A549 (cell line): ENCODE measurements at regions not wholly inside any gene's neighbourhood (a gene's known extent, or its start where the extent isn't known, plus 50 kb on each side); places are given as distances from the start of the nearest gene placed in this dataset.

Experiments used
- ATAC-seq, 2 experiments: fragments of 200-7000 bp in 1 of 2; fragments of >200 bp in 1 of 2; cut with Nextera tagmentation in 1 of 2; cut with Tn5 transposase in 1 of 2; 3 replicates each; pipeline versions ENCODE4 v1.8.0 to v1.9.1; 2018 to 2020; ENCODE audit warnings: mild to moderate bottlenecking in 1 of 2, moderate library complexity in 1 of 2
- CTCF ChIA-PET: fragments of 300-600 bp; sonication (Branson Sonifier 250); formaldehyde crosslinking; extraction: SDS; loops from one replicate; lab custom pipeline; 2021; ENCODE audit warnings: antibody characterized with exemption, inconsistent platforms; lab: Yijun Ruan, JAX
- POLR2A ChIA-PET: fragments of 350-600 bp; formaldehyde crosslinking; extraction: SDS; loops from one replicate; lab custom pipeline; 2021; ENCODE audit warnings: antibody characterized with exemption, inconsistent platforms; lab: Yijun Ruan, JAX
- DNase-seq, 2 experiments: peaks; one replicate each; pipeline versions ENCODE4 v3.0.0 to v3.0.0-alpha.2; 2011 to 2016; ENCODE audit warnings: low read depth in 1 of 2, low spot score in 1 of 2
- FAIRE-seq: peaks from 2 replicates; lab custom pipeline; 2011; peaks lifted over from hg19 to GRCh38; lab: Jason Lieb, UNC
- H3K27ac ChIP-seq, 2 experiments: fragments of >200 bp; sonication (Bioruptor Twin); formaldehyde crosslinking; 3 replicates each; pipeline ENCODE4 v1.5.1; 2016 to 2017
- H3K4me1 ChIP-seq: fragments of >200 bp; sonication (Bioruptor Twin); formaldehyde crosslinking; 3 replicates; pipeline ENCODE4 v1.6.1; 2016
- H3K4me2 ChIP-seq: fragments of >200 bp; sonication (Bioruptor Twin); formaldehyde crosslinking; 3 replicates; pipeline ENCODE4 v1.6.1; 2016
- H3K4me3 ChIP-seq: fragments of >200 bp; sonication (Bioruptor Twin); formaldehyde crosslinking; 3 replicates; pipeline ENCODE4 v1.5.1; 2016
- H3K9me3 ChIP-seq: fragments of >200 bp; sonication (Bioruptor Twin); formaldehyde crosslinking; 3 replicates; pipeline ENCODE4 v1.6.1; 2016
- BHLHE40 ChIP-seq: IDR thresholded peaks from 2 replicates; pipeline ENCODE4 v1.6.1; 2012; ENCODE audit warnings: low read depth, low read length, inconsistent platforms
- CBX8 ChIP-seq: fragments of 200-600 bp; sonication (generic); IDR thresholded peaks from 2 replicates; pipeline ENCODE4 v1.6.1; 2016
- CEBPB ChIP-seq, 2 experiments: fragments of >200 bp in 1 of 2; sonication (Bioruptor Twin) in 1 of 2; formaldehyde crosslinking in 1 of 2; IDR thresholded peaks; 2 replicates each; pipeline ENCODE4 v1.6.1; 2012 to 2016
- EHF ChIP-seq: fragments of 250-450 bp; sonication (Bioruptor Pico); IDR thresholded peaks from 2 replicates; pipeline ENCODE4 v1.5.0; 2020; ENCODE audit warnings: mild to moderate bottlenecking
- EHMT2 ChIP-seq: fragments of 200-600 bp; sonication (generic); IDR thresholded peaks from 2 replicates; pipeline ENCODE4 v1.6.1; 2016; ENCODE audit warnings: antibody characterized with exemption, low read depth, mild to moderate bottlenecking, moderate library complexity
- ESRRA ChIP-seq: fragments of 150-350 bp; IDR thresholded peaks from 2 replicates; pipeline ENCODE4 v1.6.1; 2014; ENCODE audit warnings: mild to moderate bottlenecking, low read length, borderline replicate concordance
- GATA3 ChIP-seq: IDR thresholded peaks from 2 replicates; pipeline ENCODE4 v1.6.1; 2012; ENCODE audit warnings: borderline replicate concordance
- HDAC2 ChIP-seq: fragments of 200-600 bp; sonication (generic); IDR thresholded peaks from 2 replicates; pipeline ENCODE4 v1.6.1; 2016
- HES2 ChIP-seq: fragments of >200 bp; sonication (Bioruptor Twin); formaldehyde crosslinking; IDR thresholded peaks from 2 replicates; pipeline ENCODE4 v1.6.1; 2016
- HEYL ChIP-seq: fragments of 250-450 bp; sonication (Bioruptor Pico); IDR thresholded peaks from 2 replicates; pipeline ENCODE4 v1.8.0; 2021; ENCODE audit warnings: mild to moderate bottlenecking, moderate library complexity
- HMGXB4 ChIP-seq: fragments of 250-450 bp; sonication (Bioruptor Pico); IDR thresholded peaks from 2 replicates; pipeline ENCODE4 v1.5.0; 2021; ENCODE audit warnings: mild to moderate bottlenecking, moderate library complexity, borderline replicate concordance
- HOXA7 ChIP-seq: fragments of 250-450 bp; sonication (Bioruptor Pico); IDR thresholded peaks from 2 replicates; pipeline ENCODE4 v1.5.0; 2020; ENCODE audit warnings: mild to moderate bottlenecking, moderate library complexity
- HOXB13 ChIP-seq: fragments of 250-450 bp; sonication (Bioruptor Pico); IDR thresholded peaks from 2 replicates; pipeline ENCODE4 v1.5.0; 2020; ENCODE audit warnings: low read depth, mild to moderate bottlenecking, moderate library complexity
- JUN ChIP-seq, 2 experiments: fragments of >200 bp; sonication (Bioruptor Twin); formaldehyde crosslinking; IDR thresholded peaks; 2 replicates in 1 of 2; 3 replicates in 1 of 2; pipeline ENCODE4 v1.6.1; 2016 to 2017
- KDM5A ChIP-seq: fragments of 200-600 bp; sonication (generic); IDR thresholded peaks from 2 replicates; pipeline ENCODE4 v1.6.1; 2016; ENCODE audit warnings: antibody characterized with exemption, mild to moderate bottlenecking
- MAFK ChIP-seq: fragments of 450-650 bp; IDR thresholded peaks from 2 replicates; pipeline ENCODE4 v1.6.1; 2014; ENCODE audit not compliant: partially characterized antibody
- NFE2L2 ChIP-seq: fragments of 150-350 bp; conservative IDR thresholded peaks from 2 replicates; pipeline ENCODE4 v1.6.1; 2014; ENCODE audit warnings: low read length
- NPAS2 ChIP-seq: fragments of 250-450 bp; sonication (Bioruptor Pico); IDR thresholded peaks from 2 replicates; pipeline ENCODE4 v1.8.0; 2022; ENCODE audit warnings: mild to moderate bottlenecking, moderate library complexity, borderline replicate concordance
- PHF8 ChIP-seq: fragments of 200-600 bp; sonication (generic); IDR thresholded peaks from 2 replicates; pipeline ENCODE4 v1.6.1; 2016; ENCODE audit warnings: low read depth, mild to moderate bottlenecking, antibody characterized with exemption, moderate library complexity, borderline replicate concordance
- POLR2AphosphoS2 ChIP-seq: conservative IDR thresholded peaks from 2 replicates; pipeline ENCODE4 v1.6.1; 2012; ENCODE audit warnings: low read length, improper control_type of control experiment, inconsistent platforms
- RAD21 ChIP-seq, 2 experiments: fragments of >200 bp in 1 of 2; sonication (Bioruptor Twin) in 1 of 2; formaldehyde crosslinking in 1 of 2; IDR thresholded peaks in 1 of 2; conservative IDR thresholded peaks in 1 of 2; 2 replicates in 1 of 2; 3 replicates in 1 of 2; pipeline ENCODE4 v1.6.1; 2012 to 2018; ENCODE audit warnings: inconsistent platforms in 1 of 2
- RCOR1 ChIP-seq: fragments of 150-350 bp; IDR thresholded peaks from 2 replicates; pipeline ENCODE4 v1.6.1; 2014; ENCODE audit warnings: antibody characterized with exemption, low read length, low read depth
- RNF2 ChIP-seq: fragments of 200-600 bp; sonication (generic); IDR thresholded peaks from 2 replicates; pipeline ENCODE4 v1.6.1; 2016; ENCODE audit warnings: low read depth, mild to moderate bottlenecking, antibody characterized with exemption, moderate library complexity, borderline replicate concordance
- TFCP2L1 ChIP-seq: fragments of 250-450 bp; sonication (Bioruptor Pico); IDR thresholded peaks from 2 replicates; pipeline ENCODE4 v1.5.0; 2021; ENCODE audit warnings: mild to moderate bottlenecking
- TP53 ChIP-seq: fragments of 250-450 bp; sonication (Bioruptor Pico); IDR thresholded peaks from 2 replicates; pipeline ENCODE4 v1.5.0; 2021; ENCODE audit warnings: mild to moderate bottlenecking, moderate library complexity
- ZNF302 ChIP-seq: fragments of 250-450 bp; sonication (Bioruptor Pico); IDR thresholded peaks from 2 replicates; pipeline ENCODE4 v1.9.0; 2021; ENCODE audit warnings: inconsistent platforms, mild to moderate bottlenecking, moderate library complexity
- ZSCAN20 ChIP-seq: fragments of 250-450 bp; sonication (Bioruptor Pico); IDR thresholded peaks from 2 replicates; pipeline ENCODE4 v1.8.0; 2022; ENCODE audit warnings: mild to moderate bottlenecking, moderate library complexity
- WGBS: methylation state at CpG from one replicate; pipeline ENCODE4 v1.1.6; 2017; ENCODE audit errors: missing lambda C conversion rate; 5-methylcytosine and 5-hydroxymethylcytosine counted together
- TF ChIP-seq, protein P1 (sequence below): fragments of 200-600 bp; sonication (generic); IDR thresholded peaks from 2 replicates; pipeline ENCODE4 v1.6.1; 2016; ENCODE audit warnings: antibody characterized with exemption, mild to moderate bottlenecking, moderate library complexity
- TF ChIP-seq, protein P2 (sequence below): fragments of >200 bp; sonication (Bioruptor Twin); formaldehyde crosslinking; IDR thresholded peaks from 3 replicates; pipeline ENCODE4 v1.5.1; 2016

DNA sequence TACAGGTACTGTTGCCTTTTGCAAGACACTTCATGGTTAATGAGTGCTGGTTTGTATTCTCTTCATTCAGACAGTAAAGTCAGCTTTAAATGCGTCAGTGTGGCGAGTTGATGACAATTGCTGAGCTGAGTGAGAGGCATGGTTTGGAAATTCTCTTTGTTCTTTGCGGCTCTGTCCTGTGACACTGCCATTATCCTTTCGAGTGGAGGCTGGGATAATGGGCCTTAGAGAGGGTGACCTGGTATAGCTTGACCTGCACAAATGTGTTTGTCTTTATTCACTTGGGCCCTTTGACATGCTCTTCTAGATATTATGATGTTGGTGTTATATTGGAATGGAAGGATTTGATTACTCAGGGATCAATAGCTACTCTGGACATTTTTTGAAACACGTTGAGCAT lies 208.5 kb upstream of the FAT1 start:
- ChIA-PET POLR2A (no interaction called here), CTCF (no interaction called here)
- H3K4me2 ChIP-seq, result no peak overlapping the region
- no peak overlapping the region for H3K4me3 ChIP-seq
- H3K4me1 ChIP-seq, result peaks cover 19% of the 10 kb centered on the region; the same call in 2 of the 3 replicates
- peak overlapping the region in 1 of 2 experiments; percentile 50; a peak in 1 of 6 replicates for H3K27ac ChIP-seq
- TF ChIP-seq ESRRA, result no peak
- TF ChIP-seq MAFK, result no peak
- no peak for TF ChIP-seq HOXB13 (CRISPR knock-in tag)
- TF ChIP-seq HOXA7 (CRISPR knock-in tag), result no peak
- no peak for TF ChIP-seq RAD21 (conservative IDR thresholded peaks at IDR 0.05 in 1 of 2, IDR thresholded peaks at IDR 0.05 in 1 of 2)
- TF ChIP-seq EHF, result no peak
- no peak for TF ChIP-seq KDM5A
- TF ChIP-seq, protein P1, sequence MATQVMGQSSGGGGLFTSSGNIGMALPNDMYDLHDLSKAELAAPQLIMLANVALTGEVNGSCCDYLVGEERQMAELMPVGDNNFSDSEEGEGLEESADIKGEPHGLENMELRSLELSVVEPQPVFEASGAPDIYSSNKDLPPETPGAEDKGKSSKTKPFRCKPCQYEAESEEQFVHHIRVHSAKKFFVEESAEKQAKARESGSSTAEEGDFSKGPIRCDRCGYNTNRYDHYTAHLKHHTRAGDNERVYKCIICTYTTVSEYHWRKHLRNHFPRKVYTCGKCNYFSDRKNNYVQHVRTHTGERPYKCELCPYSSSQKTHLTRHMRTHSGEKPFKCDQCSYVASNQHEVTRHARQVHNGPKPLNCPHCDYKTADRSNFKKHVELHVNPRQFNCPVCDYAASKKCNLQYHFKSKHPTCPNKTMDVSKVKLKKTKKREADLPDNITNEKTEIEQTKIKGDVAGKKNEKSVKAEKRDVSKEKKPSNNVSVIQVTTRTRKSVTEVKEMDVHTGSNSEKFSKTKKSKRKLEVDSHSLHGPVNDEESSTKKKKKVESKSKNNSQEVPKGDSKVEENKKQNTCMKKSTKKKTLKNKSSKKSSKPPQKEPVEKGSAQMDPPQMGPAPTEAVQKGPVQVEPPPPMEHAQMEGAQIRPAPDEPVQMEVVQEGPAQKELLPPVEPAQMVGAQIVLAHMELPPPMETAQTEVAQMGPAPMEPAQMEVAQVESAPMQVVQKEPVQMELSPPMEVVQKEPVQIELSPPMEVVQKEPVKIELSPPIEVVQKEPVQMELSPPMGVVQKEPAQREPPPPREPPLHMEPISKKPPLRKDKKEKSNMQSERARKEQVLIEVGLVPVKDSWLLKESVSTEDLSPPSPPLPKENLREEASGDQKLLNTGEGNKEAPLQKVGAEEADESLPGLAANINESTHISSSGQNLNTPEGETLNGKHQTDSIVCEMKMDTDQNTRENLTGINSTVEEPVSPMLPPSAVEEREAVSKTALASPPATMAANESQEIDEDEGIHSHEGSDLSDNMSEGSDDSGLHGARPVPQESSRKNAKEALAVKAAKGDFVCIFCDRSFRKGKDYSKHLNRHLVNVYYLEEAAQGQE, result no peak
- TF ChIP-seq, protein P2, sequence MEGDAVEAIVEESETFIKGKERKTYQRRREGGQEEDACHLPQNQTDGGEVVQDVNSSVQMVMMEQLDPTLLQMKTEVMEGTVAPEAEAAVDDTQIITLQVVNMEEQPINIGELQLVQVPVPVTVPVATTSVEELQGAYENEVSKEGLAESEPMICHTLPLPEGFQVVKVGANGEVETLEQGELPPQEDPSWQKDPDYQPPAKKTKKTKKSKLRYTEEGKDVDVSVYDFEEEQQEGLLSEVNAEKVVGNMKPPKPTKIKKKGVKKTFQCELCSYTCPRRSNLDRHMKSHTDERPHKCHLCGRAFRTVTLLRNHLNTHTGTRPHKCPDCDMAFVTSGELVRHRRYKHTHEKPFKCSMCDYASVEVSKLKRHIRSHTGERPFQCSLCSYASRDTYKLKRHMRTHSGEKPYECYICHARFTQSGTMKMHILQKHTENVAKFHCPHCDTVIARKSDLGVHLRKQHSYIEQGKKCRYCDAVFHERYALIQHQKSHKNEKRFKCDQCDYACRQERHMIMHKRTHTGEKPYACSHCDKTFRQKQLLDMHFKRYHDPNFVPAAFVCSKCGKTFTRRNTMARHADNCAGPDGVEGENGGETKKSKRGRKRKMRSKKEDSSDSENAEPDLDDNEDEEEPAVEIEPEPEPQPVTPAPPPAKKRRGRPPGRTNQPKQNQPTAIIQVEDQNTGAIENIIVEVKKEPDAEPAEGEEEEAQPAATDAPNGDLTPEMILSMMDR, result no peak
- TF ChIP-seq ZNF302, result no peak
- no peak for TF ChIP-seq PHF8
- no peak for TF ChIP-seq TFCP2L1 (CRISPR knock-in tag)
- no peak for TF ChIP-seq GATA3
- TF ChIP-seq BHLHE40, result no peak
- TF ChIP-seq HDAC2, result no peak
- TF ChIP-seq RCOR1, result no peak
- no peak for TF ChIP-seq TP53 (CRISPR knock-in tag)
- TF ChIP-seq NPAS2 (CRISPR knock-in tag), result no peak
- TF ChIP-seq CBX8, result no peak
- 90% methylated on average over 5 of the region's 5 CpGs for WGBS
- DNase-seq, result no peak
- no peaks in the 10 kb centered on the region for H3K9me3 ChIP-seq
- no peak for FAIRE-seq
- ATAC-seq, result no peak

- ChIA-PET POLR2A (no interaction called here), CTCF (interaction anchor here (1.2 kb wide), 1 partner anchor 205 kb away, joined by 3 read pairs; no protein-coding TSS in a partner anchor)
- Histone ChIP-seq H3K4me1 (peaks cover 23% of the 10 kb centered on the region; the same call in 2 of the 3 replicates), H3K4me3 (no peak overlapping the region), H3K9me3 (no peaks in the 10 kb centered on the region), H3K27ac (0 out of 6 replicates have a peak overlapping the region, but pooled peaks of 1 of the 2 experiments have one; percentile 4), H3K4me2 (peak overlapping the region; percentile 12; the same call in 1 of the 3 replicates)
- FAIRE-seq (no peak), ATAC-seq (no peak), DNase-seq (peak in 1 of 2 experiments; percentile 14)
- WGBS, result 45% methylated on average over 4 of the region's 4 CpGs
- no peak for TF ChIP-seq NFE2L2
- no peak for TF ChIP-seq HMGXB4 (CRISPR knock-in tag)
- no peak for TF ChIP-seq CEBPB (IDR thresholded peaks at IDR 0.05)
- no peak for TF ChIP-seq JUN (IDR thresholded peaks at IDR 0.05)
- TF ChIP-seq POLR2AphosphoS2, result no peak
- TF ChIP-seq RNF2, result no peak
- TF ChIP-seq HEYL (CRISPR knock-in tag), result no peak
- no peak for TF ChIP-seq EHMT2
- no peak for TF ChIP-seq ZSCAN20 (CRISPR knock-in tag)
- TF ChIP-seq HDAC2, result no peak
- no peak for TF ChIP-seq HES2
These were observed 209.1 kb upstream of the FAT1 start for GRCh38 chr4:186932631-186933187.
